Transverse colon (tissue), 4 donors: ENCODE measurements at regions not wholly inside any gene's neighbourhood (a gene's known extent, or its start where the extent isn't known, plus 50 kb on each side); places are given as distances from the start of the nearest gene placed in this dataset.

Experiments
- DNase-seq: peaks from one replicate; pipeline ENCODE4 v3.0.0-alpha.2; 2019
- H3K27ac ChIP-seq, 4 donors: fragments of 200-600 bp; sonication (generic); 2 replicates each; pipeline ENCODE4 v1.5.1; 2016 to 2018; ENCODE audit warnings: inconsistent platforms in 4 of 4
- H3K27me3 ChIP-seq: fragments of 200-600 bp; sonication (generic); 2 replicates; pipeline ENCODE4 v1.5.1; 2017; ENCODE audit warnings: inconsistent platforms
- H3K36me3 ChIP-seq, 4 donors: fragments of 200-600 bp; sonication (generic); 2 replicates each; pipeline ENCODE4 v1.5.1; 2017 to 2019; ENCODE audit warnings: inconsistent platforms in 4 of 4
- H3K4me1 ChIP-seq, 4 donors: fragments of 200-600 bp; sonication (generic); 2 replicates each; pipeline ENCODE4 v1.5.1; 2017 to 2020; ENCODE audit warnings: inconsistent platforms in 4 of 4
- H3K4me3 ChIP-seq, 4 donors: fragments of 200-600 bp; sonication (generic); 1 replicate in 1 of 4; 2 replicates in 3 of 4; pipeline versions ENCODE4 v1.5.1 to v1.6.1; 2017 to 2019; ENCODE audit warnings: inconsistent platforms in 4 of 4
- H3K9me3 ChIP-seq, 2 donors: fragments of 200-600 bp; sonication (generic); 2 replicates each; pipeline ENCODE4 v1.5.1; 2017 to 2019; ENCODE audit warnings: inconsistent platforms in 2 of 2
- EP300 ChIP-seq: sonication (generic); formaldehyde crosslinking; IDR thresholded peaks from one replicate; pipeline ENCODE4 v1.6.1; 2017; ENCODE audit warnings: antibody characterized with exemption, low read depth
- POLR2A ChIP-seq: fragments of 450-650 bp; IDR thresholded peaks from one replicate; pipeline ENCODE4 v1.6.1; 2016; ENCODE audit warnings: antibody characterized with exemption, mild to moderate bottlenecking, moderate library complexity
- POLR2AphosphoS5 ChIP-seq, 3 donors: sonication (generic); formaldehyde crosslinking; IDR thresholded peaks; one replicate each; pipeline ENCODE4 v1.6.1; 2016; ENCODE audit warnings: antibody characterized with exemption in 3 of 3
- WGBS, 2 donors: methylation state at CpG; one replicate each; pipeline ENCODE4 v1.1.5; 2018; ENCODE audit warnings: low coverage in 1 of 2; 5-methylcytosine and 5-hydroxymethylcytosine counted together
- in situ Hi-C, 4 donors: fragments of 200-750 bp; cut with MboI; loops; one replicate each; pipeline versions ENCODE4 v1.15.0 to v1.15.1; 2017; ENCODE audit warnings: low sequenced_read_pairs in 3 of 4, low pct_ligation_motif_present in 1 of 4, low pct_unique_long_range_greater_than_20kb in 1 of 4
- intact Hi-C: fragments of 100-400 bp; cut with DNase I; formaldehyde crosslinking; loops from one replicate; pipeline ENCODE4 v1.15.1; 2023; ENCODE audit warnings: low total_unique reads
- TF ChIP-seq, protein P1 (sequence below), 5 experiments: fragments of 200-600 bp in 3 of 5; fragments of 450-650 bp in 2 of 5; sonication (generic) in 3 of 5; IDR thresholded peaks; 1 replicate in 2 of 5; 2 replicates in 3 of 5; pipeline ENCODE4 v1.5.1; 2016 to 2017; ENCODE audit warnings: antibody characterized with exemption in 5 of 5, inconsistent platforms in 3 of 5, mild to moderate bottlenecking in 2 of 5, moderate library complexity in 1 of 5

DNA sequence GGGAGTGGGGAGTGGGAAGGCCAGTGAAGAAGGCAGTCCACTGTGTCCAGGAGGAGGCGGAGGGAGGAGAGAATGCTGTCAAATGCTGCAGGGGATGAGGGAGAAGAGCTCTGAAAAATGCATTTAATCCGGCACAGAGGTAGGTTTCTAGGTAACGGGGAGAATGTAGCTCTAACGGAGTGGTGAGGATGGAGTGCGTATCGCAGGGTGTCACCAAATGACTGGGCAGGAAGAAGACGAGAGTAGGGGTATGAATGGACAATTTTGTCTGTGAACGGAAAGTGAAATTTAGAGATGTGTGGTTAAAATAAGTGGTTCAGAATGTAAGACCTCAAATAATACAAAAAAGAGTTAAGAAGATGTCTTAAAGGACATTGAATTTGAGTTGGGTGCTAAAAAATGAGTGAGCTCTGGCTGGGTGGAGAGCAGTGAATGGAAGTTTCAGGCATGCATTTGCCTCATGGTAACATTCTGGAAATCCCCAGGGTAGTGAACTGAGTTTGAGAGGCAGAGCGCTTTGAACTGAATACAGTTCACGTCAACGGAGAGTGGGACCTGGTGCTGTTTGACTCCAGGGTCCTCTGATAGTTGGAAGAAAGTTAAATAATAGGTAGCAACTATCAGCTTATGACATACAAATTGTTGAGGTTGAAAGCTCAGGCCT, 81.3 kb upstream of the CADM1 start:
- 53 to 71% methylated on average over 11 of the region's 11 CpGs for WGBS, 2 donors
- intact Hi-C loops = no loop called here
- Histone ChIP-seq H3K9me3 (no peaks in the 10 kb centered on the region), H3K36me3 (no peaks in the 10 kb centered on the region), H3K27ac (no peak overlapping the region), H3K4me1 (peaks cover 0 to 12% (median 0%) of the 10 kb centered on the region in 4 donors), H3K27me3 (no peaks in the 10 kb centered on the region), H3K4me3 (no peak overlapping the region)
- in situ Hi-C loops = no loop called here
- TF ChIP-seq POLR2AphosphoS5 (IDR thresholded peaks at IDR 0.05) (no peak), EP300 (no peak), POLR2A (no peak)
- TF ChIP-seq, protein P1, sequence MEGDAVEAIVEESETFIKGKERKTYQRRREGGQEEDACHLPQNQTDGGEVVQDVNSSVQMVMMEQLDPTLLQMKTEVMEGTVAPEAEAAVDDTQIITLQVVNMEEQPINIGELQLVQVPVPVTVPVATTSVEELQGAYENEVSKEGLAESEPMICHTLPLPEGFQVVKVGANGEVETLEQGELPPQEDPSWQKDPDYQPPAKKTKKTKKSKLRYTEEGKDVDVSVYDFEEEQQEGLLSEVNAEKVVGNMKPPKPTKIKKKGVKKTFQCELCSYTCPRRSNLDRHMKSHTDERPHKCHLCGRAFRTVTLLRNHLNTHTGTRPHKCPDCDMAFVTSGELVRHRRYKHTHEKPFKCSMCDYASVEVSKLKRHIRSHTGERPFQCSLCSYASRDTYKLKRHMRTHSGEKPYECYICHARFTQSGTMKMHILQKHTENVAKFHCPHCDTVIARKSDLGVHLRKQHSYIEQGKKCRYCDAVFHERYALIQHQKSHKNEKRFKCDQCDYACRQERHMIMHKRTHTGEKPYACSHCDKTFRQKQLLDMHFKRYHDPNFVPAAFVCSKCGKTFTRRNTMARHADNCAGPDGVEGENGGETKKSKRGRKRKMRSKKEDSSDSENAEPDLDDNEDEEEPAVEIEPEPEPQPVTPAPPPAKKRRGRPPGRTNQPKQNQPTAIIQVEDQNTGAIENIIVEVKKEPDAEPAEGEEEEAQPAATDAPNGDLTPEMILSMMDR (IDR thresholded peaks at IDR 0.05) = no peak
- no peak for DNase-seq

DNA sequence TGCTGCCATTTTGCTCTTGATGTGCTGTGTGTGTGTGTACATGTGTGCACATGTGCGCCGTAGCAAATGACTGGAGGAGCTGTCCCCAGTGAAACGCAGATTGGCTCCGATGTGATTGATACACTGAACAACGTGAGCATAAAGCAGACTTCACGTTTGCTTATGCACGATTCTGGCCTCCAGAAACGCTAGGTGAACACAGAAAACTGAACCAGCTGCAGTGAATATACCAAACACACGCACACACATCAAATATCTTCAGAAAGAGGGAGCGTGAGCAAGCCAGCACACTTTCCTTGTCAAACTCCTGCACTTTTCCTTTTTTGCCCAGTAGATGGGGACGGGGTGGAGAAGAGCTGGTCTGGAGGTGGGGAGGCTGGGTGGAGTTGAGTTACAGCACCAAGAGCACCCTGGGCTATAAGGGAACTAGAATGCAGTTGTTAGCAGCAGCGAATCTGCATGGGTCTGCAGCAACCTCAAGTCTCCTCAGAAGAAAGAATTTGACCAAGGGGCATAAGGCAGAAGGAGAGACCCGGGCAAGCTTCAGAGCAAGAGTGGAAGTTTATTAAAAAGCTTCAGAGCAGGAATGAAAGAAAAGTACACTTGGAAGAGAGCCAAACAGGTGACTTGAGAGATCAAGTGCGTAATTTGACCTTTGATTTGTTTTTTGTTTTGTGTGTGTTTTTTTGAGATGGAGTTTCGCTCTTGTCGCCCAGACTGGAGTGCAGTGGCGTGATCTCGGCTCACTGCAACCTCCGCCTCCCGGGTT, 77.8 kb upstream of the CADM1 start:
- H3K36me3 ChIP-seq = no peaks in the 10 kb centered on the region
- peak overlapping the region in 1 of 4 donors; percentile 19 for H3K4me3 ChIP-seq
- no peaks in the 10 kb centered on the region for H3K9me3 ChIP-seq
- in situ Hi-C loops (no loop called here), intact Hi-C loops (no loop called here)
- H3K4me1 ChIP-seq = peaks cover 0 to 12% (median 0%) of the 10 kb centered on the region in 4 donors
- 56 to 59% methylated on average over 8 to 20 of the region's 20 CpGs for WGBS, 2 donors
- no peak overlapping the region for H3K27ac ChIP-seq
- H3K27me3 ChIP-seq = no peaks in the 10 kb centered on the region
- no peak for TF ChIP-seq POLR2A
- TF ChIP-seq, protein P1 (IDR thresholded peaks at IDR 0.05) = peak in 2 of 5 experiments; percentile 8 to 35
- DNase-seq = peak; percentile 45

DNA sequence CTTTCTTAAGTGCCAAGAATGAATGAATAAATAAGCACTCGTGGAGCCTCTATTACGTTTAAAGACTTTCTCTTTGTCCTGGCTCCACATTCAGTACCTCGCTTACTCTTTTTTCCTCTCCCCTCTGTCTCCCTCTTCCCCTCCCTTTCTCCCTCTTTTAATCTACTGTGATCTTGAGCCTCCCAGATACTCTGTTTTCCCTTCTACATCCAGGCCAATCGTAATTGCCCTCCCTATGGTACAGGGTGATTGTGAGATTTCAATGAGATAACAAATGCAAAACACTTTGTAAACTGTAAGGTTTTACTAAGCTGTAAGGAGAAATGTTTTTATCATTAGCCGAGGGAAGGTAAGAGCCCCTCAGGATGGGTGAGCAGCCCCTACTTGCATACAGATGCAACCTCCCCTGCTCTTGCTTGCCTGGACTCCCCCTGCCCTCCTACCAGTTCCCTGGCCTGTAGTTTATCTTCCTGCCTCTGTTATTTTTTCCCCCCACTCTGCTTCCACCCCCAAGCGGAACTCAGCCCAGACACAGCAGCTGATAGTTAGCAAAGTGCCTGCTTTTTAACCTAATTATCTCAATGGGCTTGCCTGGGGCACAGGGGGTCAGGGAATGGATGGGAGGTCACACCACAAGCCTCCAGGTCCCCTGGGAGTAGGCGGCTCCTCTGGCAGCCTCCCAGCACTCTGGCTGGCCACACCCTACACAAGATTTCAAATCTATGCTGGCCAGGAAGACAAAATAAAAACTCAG, 76.9 kb upstream of the CADM1 start:
- in situ Hi-C loops = no loop called here
- H3K4me1 ChIP-seq = peaks cover 0 to 12% (median 0%) of the 10 kb centered on the region in 4 donors
- DNase-seq = peak; percentile 35
- H3K9me3 ChIP-seq = no peaks in the 10 kb centered on the region
- no peak overlapping the region for H3K4me3 ChIP-seq
- intact Hi-C loops = no loop called here
- TF ChIP-seq POLR2AphosphoS5 (IDR thresholded peaks at IDR 0.05) (no peak), EP300 (no peak), POLR2A (no peak)
- TF ChIP-seq, protein P1 (IDR thresholded peaks at IDR 0.05) = no peak
- 54 to 55% methylated on average over 4 to 7 of the region's 7 CpGs for WGBS, 2 donors
- H3K27ac ChIP-seq = no peak overlapping the region
- H3K27me3 ChIP-seq = no peaks in the 10 kb centered on the region
- no peaks in the 10 kb centered on the region for H3K36me3 ChIP-seq

DNA sequence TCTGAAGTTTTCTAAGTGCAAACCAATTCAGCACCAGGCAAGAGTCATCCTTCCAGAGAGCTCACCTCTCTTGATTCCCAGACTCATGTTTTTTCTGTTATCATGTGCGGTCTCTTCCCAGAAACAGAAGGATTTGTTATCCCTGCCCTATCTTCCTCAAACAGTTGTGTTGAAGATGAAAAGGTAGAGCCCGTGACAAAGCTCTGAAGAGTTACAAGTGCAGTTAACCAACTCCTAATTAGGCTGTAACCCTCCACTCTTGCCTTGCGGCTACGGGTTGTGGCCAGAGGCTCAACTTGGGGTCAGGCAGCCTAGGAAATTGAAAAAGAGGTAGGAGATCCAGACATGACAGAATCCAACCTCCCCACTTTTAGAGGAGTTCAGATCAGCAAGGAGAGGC, 76.2 kb upstream of the CADM1 start:
- TF ChIP-seq, protein P1 (IDR thresholded peaks at IDR 0.05) = no peak
- TF ChIP-seq POLR2AphosphoS5 (IDR thresholded peaks at IDR 0.05) = no peak
- no peak for TF ChIP-seq EP300
- TF ChIP-seq POLR2A = no peak
- no peak for DNase-seq
- WGBS, 2 donors = 92% methylated on average over 4 of the region's 4 CpGs; no CpG with 5 or more reads in 1 of the 2 donors
- in situ Hi-C loops (no loop called here), intact Hi-C loops (no loop called here)
- Histone ChIP-seq H3K4me3 (no peak overlapping the region), H3K27ac (no peak overlapping the region), H3K9me3 (no peaks in the 10 kb centered on the region), H3K4me1 (peaks cover 0 to 12% (median 0%) of the 10 kb centered on the region in 4 donors), H3K36me3 (no peaks in the 10 kb centered on the region), H3K27me3 (no peaks in the 10 kb centered on the region)
